HepG2 (cell line): ENCODE measurements at regions not wholly inside any gene's neighbourhood (a gene's known extent, or its start where the extent isn't known, plus 50 kb on each side); places are given as distances from the start of the nearest gene placed in this dataset.

Source experiments
- ATAC-seq: fragments of 200-7000 bp; cut with Tn5 transposase; 3 replicates; pipeline ENCODE4 v1.9.1; 2020; ENCODE audit warnings: mild to moderate bottlenecking, moderate library complexity
- BruUV-seq: library from RNA; stranded (reverse); fragments of 400-500 nt; replicated peaks from 2 replicates; lab custom pipeline; 2021; lab: Mats Ljungman, UMichigan
- CTCF ChIA-PET: fragments of 300-600 bp; formaldehyde crosslinking; extraction: SDS; loops from one replicate; lab custom pipeline; 2021; ENCODE audit warnings: low total read pairs, inconsistent platforms, low intra/inter-chr PET ratio; lab: Yijun Ruan, JAX
- POLR2A ChIA-PET: fragments of 350-600 bp; sonication (Branson Sonifier 250); formaldehyde crosslinking; loops from one replicate; lab custom pipeline; 2020; ENCODE audit warnings: antibody characterized with exemption, inconsistent platforms; lab: Yijun Ruan, JAX
- DNase-seq: peaks from one replicate; pipeline ENCODE4 v3.0.0-alpha.2; 2015; ENCODE audit warnings: low spot score
- FAIRE-seq: peaks from 3 replicates; lab custom pipeline; 2011; peaks lifted over from hg19 to GRCh38; lab: Jason Lieb, UNC
- H2AFZ ChIP-seq: one replicate; pipeline ENCODE4 v1.6.1; 2011; ENCODE audit warnings: low read length, inconsistent platforms
- H3K27ac ChIP-seq: fragments of 300-600 bp; 3 replicates; pipeline ENCODE4 v1.8.0; 2011; ENCODE audit warnings: mixed run types, mild to moderate bottlenecking, mixed read lengths, low read length, inconsistent platforms; ENCODE audit not compliant: insufficient read depth; ENCODE audit errors: extremely low read length
- H3K27me3 ChIP-seq, 2 experiments: fragments of 200-600 bp in 1 of 2; 2 replicates in 1 of 2; 3 replicates in 1 of 2; pipeline versions ENCODE4 v1.6.0 to v1.8.0; 2011; ENCODE audit warnings: low read length in 2 of 2, mild to moderate bottlenecking in 2 of 2, moderate library complexity in 2 of 2, inconsistent platforms in 1 of 2; ENCODE audit not compliant: insufficient read depth in 2 of 2, control insufficient read depth in 1 of 2
- H3K36me3 ChIP-seq, 2 experiments: fragments of 200-600 bp in 1 of 2; replicated peaks in 1 of 2; 2 replicates in 1 of 2; 3 replicates in 1 of 2; pipeline versions ENCODE4 v1.5.1 to v1.8.0; 2011; ENCODE audit warnings: low read length in 2 of 2, inconsistent platforms in 1 of 2; ENCODE audit not compliant: insufficient read depth in 2 of 2, control insufficient read depth in 1 of 2
- H3K4me1 ChIP-seq: 2 replicates; pipeline ENCODE4 v1.5.1; 2012; ENCODE audit warnings: low read length, inconsistent platforms; ENCODE audit not compliant: insufficient read depth
- H3K4me2 ChIP-seq: 2 replicates; pipeline ENCODE4 v1.6.0; 2011; ENCODE audit warnings: low read depth, low read length, inconsistent platforms
- H3K4me3 ChIP-seq, 3 experiments: fragments of 200-600 bp in 1 of 3; sonication (generic), shearing (Covaris generic) in 1 of 3; replicated peaks in 1 of 3; 2 replicates each; pipeline ENCODE4 v1.5.1; 2011 to 2016; ENCODE audit warnings: low read length in 3 of 3, inconsistent platforms in 2 of 3, low read depth in 2 of 3, mild to moderate bottlenecking in 2 of 3, control low read depth in 1 of 3, mixed read lengths in 1 of 3; ENCODE audit not compliant: insufficient read depth in 1 of 3
- H3K79me2 ChIP-seq: one replicate; pipeline ENCODE4 v1.6.1; 2011; ENCODE audit warnings: low read length, inconsistent platforms; ENCODE audit not compliant: insufficient read depth
- H3K9ac ChIP-seq: 2 replicates; pipeline ENCODE4 v1.6.0; 2011; ENCODE audit warnings: mild to moderate bottlenecking, low read depth, low read length, inconsistent platforms; ENCODE audit not compliant: insufficient read depth
- H3K9me3 ChIP-seq: 2 replicates; pipeline ENCODE4 v1.5.1; 2012; ENCODE audit warnings: mild to moderate bottlenecking, low read length
- H4K20me1 ChIP-seq: 2 replicates; pipeline ENCODE4 v1.6.0; 2011; ENCODE audit warnings: inconsistent platforms, mild to moderate bottlenecking, low read length, moderate library complexity; ENCODE audit not compliant: insufficient read depth
- ARNT2 ChIP-seq: sonication (generic); formaldehyde crosslinking; IDR thresholded peaks from 2 replicates; pipeline ENCODE4 v1.8.0; 2022; ENCODE audit warnings: mild to moderate bottlenecking, low read depth, missing genetic modification reagents, moderate library complexity
- CSRNP1 ChIP-seq: sonication (generic); formaldehyde crosslinking; IDR thresholded peaks from 2 replicates; pipeline ENCODE4 v1.8.1; 2023; ENCODE audit warnings: mild to moderate bottlenecking, missing genetic modification reagents
- ZNF567 ChIP-seq: sonication (generic); formaldehyde crosslinking; IDR thresholded peaks from 2 replicates; pipeline ENCODE4 v1.8.1; 2023; ENCODE audit warnings: mild to moderate bottlenecking, missing genetic modification reagents, borderline replicate concordance
- ZNF710 ChIP-seq: sonication (generic); formaldehyde crosslinking; IDR thresholded peaks from 2 replicates; pipeline ENCODE4 v1.5.0; 2020; ENCODE audit warnings: mild to moderate bottlenecking, missing genetic modification reagents, borderline replicate concordance
- WGBS: methylation state at CpG from one replicate; pipeline ENCODE4 v1.1.6; 2017; ENCODE audit warnings: low lambda C conversion rate; 5-methylcytosine and 5-hydroxymethylcytosine counted together
- in situ Hi-C: cut with HindIII; loops from 2 replicates; pipeline ENCODE4 v1.10.0; 2017; ENCODE audit warnings: low pct_unique_long_range_greater_than_20kb; ENCODE audit not compliant: extremely low pct_ligation_motif_present
- intact Hi-C: fragments of 100-400 bp; cut with micrococcal nuclease; formaldehyde crosslinking; loops from one replicate; pipeline ENCODE4 v1.10.0; 2022; ENCODE audit not compliant: unreplicated experiment

GRCh38 chr1:209389258-209389657 is 194.3 kb upstream of the CAMK1G start (continued):
- no peak for TF ChIP-seq CSRNP1 (CRISPR knock-in tag)
- no peak for TF ChIP-seq ARNT2 (CRISPR knock-in tag)

- no peak for ATAC-seq
- H3K9me3 ChIP-seq = no peaks in the 10 kb centered on the region
- in situ Hi-C loops (no loop called here), intact Hi-C loops (no loop called here)
- no peaks in the 10 kb centered on the region for H3K79me2 ChIP-seq
- no peak overlapping the region for H2AFZ ChIP-seq
- no TSS peak for BruUV-seq
- TF ChIP-seq ZNF710 (CRISPR knock-in tag) (no peak), ZNF567 (CRISPR knock-in tag) (no peak)
- H3K36me3 ChIP-seq = no peaks in the 10 kb centered on the region
- DNase-seq = no peak
- H3K27me3 ChIP-seq = no peaks in the 10 kb centered on the region
- H3K27ac ChIP-seq = no peak overlapping the region
- H3K4me2 ChIP-seq = no peak overlapping the region
- POLR2A ChIA-PET = no interaction called here
- H3K4me3 ChIP-seq = no peak overlapping the region
- 0% methylated on average over 1 of the region's 1 CpG for WGBS
- no peaks in the 10 kb centered on the region for H4K20me1 ChIP-seq
- no peaks in the 10 kb centered on the region for H3K4me1 ChIP-seq
- no peak overlapping the region for H3K9ac ChIP-seq
- FAIRE-seq = no peak
- CTCF ChIA-PET = no interaction called here
Measured at GRCh38 chr1:209389975-209390374, 193.5 kb upstream of the CAMK1G start.
